ENCODE measurements at regions not wholly inside any gene's neighbourhood (a gene's known extent, or its start where the extent isn't known, plus 50 kb on each side); places are given as distances from the start of the nearest gene placed in this dataset.

GRCh38 chr2:217611626-217612127 is 391.1 kb downstream of the TNS1 start:
- TF ChIP-seq CTCF (IDR thresholded peaks at IDR 0.05), result no peak
- no peak for TF ChIP-seq POLR2A (IDR thresholded peaks at IDR 0.05)

All from testis (tissue), 2 donors.